ENCODE measurements at regions not wholly inside any gene's neighbourhood (a gene's known extent, or its start where the extent isn't known, plus 50 kb on each side); places are given as distances from the start of the nearest gene placed in this dataset.

DNA sequence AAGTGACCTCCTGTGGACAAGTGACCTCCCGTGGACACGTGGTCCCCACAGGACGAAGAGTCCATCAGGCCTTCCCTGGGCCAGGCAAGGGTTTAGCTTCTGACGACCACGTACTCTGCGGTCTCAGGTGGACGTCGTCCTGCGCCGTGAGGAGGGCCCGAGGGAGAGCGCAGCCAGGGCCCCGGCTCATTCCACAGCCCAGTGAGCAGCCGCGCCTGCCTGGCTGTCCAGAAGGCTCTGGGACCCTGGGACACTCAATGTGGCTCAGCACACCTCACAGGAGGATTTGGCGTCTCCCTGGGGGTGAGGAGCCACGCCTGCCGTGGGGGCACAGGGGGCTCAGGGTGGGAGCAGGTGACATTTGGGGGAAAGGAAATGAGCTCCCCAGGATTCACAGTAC lies 64.4 kb upstream of the CFAP46 start:
- TF ChIP-seq CTCF (IDR thresholded peaks at IDR 0.05), result no peak
- no peaks in the 10 kb centered on the region for H3K27me3 Mint-ChIP-seq (ENCODE audit: low read depth, poor library complexity)
- DNase-seq, result no peak

DNA sequence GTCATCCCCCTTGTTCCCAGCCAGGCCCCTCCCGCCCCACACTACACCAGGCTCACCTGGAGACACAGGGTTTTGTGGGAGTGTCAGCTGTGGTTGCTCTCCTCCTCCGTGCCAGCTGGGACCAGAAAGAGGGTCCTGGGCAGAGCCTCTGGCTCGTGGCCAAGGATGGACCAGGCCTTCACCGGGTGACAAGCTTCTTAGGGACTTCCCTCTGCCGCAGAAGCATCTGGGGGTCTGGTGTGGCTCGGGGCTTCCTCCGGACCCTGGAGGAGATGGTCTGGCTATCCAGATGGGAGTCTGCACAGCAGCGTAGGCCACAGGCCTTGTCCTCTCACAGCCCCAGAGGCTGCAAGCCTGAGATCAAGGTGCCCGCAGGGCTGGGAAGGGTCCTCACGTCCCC lies 63.8 kb upstream of the CFAP46 start:
- Mint-ChIP-seq H3K9me3 (peaks cover 3% of the 10 kb centered on the region), H3K36me3 (ENCODE audit: low read depth) (no peaks in the 10 kb centered on the region), H3K4me3 (no peak overlapping the region), H3K4me1 (peaks cover 23% of the 10 kb centered on the region), H3K27me3 (ENCODE audit: low read depth, poor library complexity) (peaks cover 5% of the 10 kb centered on the region), H3K27ac (no peak overlapping the region)
- no peak for TF ChIP-seq CTCF (IDR thresholded peaks at IDR 0.05)
- no peak for DNase-seq

More for the DNA sequence above, 64.4 kb upstream of the CFAP46 start:
- H3K4me3 Mint-ChIP-seq, result no peak overlapping the region
- no peaks in the 10 kb centered on the region for H3K36me3 Mint-ChIP-seq (ENCODE audit: low read depth)
- peaks cover 23% of the 10 kb centered on the region for H3K4me1 Mint-ChIP-seq
- H3K9me3 Mint-ChIP-seq, result no peaks in the 10 kb centered on the region
- H3K27ac Mint-ChIP-seq, result no peak overlapping the region

- no peak for DNase-seq
- Mint-ChIP-seq H3K27me3 (ENCODE audit: low read depth, poor library complexity) (peaks cover 5% of the 10 kb centered on the region), H3K36me3 (ENCODE audit: low read depth) (no peaks in the 10 kb centered on the region), H3K9me3 (peaks cover 3% of the 10 kb centered on the region), H3K4me3 (no peak overlapping the region), H3K4me1 (peaks cover 23% of the 10 kb centered on the region), H3K27ac (no peak overlapping the region)
- TF ChIP-seq CTCF (IDR thresholded peaks at IDR 0.05), result no peak
These were observed 62.1 kb upstream of the CFAP46 start for GRCh38 chr10:133004478-133004877.

- H3K9me3 Mint-ChIP-seq, result peaks cover 3% of the 10 kb centered on the region
- no peak for DNase-seq
- H3K36me3 Mint-ChIP-seq (ENCODE audit: low read depth), result no peaks in the 10 kb centered on the region
- no peak overlapping the region for H3K27ac Mint-ChIP-seq
- H3K4me3 Mint-ChIP-seq, result no peak overlapping the region
- TF ChIP-seq CTCF (IDR thresholded peaks at IDR 0.05), result no peak
- peaks cover 5% of the 10 kb centered on the region for H3K27me3 Mint-ChIP-seq (ENCODE audit: low read depth, poor library complexity)
- H3K4me1 Mint-ChIP-seq, result peaks cover 12% of the 10 kb centered on the region
These were observed 60.8 kb upstream of the CFAP46 start for GRCh38 chr10:133003188-133003587.

- Mint-ChIP-seq H3K27ac (no peak overlapping the region), H3K4me3 (no peak overlapping the region), H3K4me1 (peaks cover 7% of the 10 kb centered on the region), H3K27me3 (ENCODE audit: low read depth, poor library complexity) (peaks cover 5% of the 10 kb centered on the region), H3K9me3 (peaks cover 3% of the 10 kb centered on the region), H3K36me3 (ENCODE audit: low read depth) (no peaks in the 10 kb centered on the region)
- no peak for DNase-seq
- no peak for TF ChIP-seq CTCF (IDR thresholded peaks at IDR 0.05)
These were observed 60.3 kb upstream of the CFAP46 start for GRCh38 chr10:133002685-133003084.

DNA sequence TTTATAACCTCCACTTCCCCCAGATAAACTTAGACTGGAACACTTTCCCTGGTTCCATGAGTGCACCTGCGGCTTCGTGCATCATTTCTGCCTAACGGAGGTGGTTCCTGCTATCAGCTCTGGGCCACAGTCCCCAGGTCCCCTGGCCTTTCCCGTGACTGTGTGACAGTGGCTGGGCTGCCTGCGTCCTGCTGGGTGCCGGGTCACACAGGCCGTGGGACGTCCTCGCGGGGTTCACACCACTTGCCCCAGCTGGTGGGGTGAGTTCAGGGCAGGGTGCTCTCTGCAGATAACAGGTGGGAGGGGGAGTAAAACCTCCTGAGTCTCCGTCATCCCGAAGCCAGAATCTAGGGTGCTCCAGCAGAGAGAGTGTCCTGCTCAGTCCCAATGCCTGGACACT lies 58.7 kb upstream of the CFAP46 start:
- TF ChIP-seq CTCF (IDR thresholded peaks at IDR 0.05), result no peak
- Mint-ChIP-seq H3K9me3 (peaks cover 3% of the 10 kb centered on the region), H3K4me3 (no peak overlapping the region), H3K27ac (no peak overlapping the region), H3K27me3 (ENCODE audit: low read depth, poor library complexity) (peaks cover 16% of the 10 kb centered on the region), H3K4me1 (peaks cover 11% of the 10 kb centered on the region), H3K36me3 (ENCODE audit: low read depth) (no peaks in the 10 kb centered on the region)
- no peak for DNase-seq
